ENCODE measurements at regions not wholly inside any gene's neighbourhood (a gene's known extent, or its start where the extent isn't known, plus 50 kb on each side); places are given as distances from the start of the nearest gene placed in this dataset.
"Not testable (repeated sequence)": the region's sequence is repeated elsewhere in the genome, so short reads cannot be mapped to it uniquely, and the experiment has no call there.

- ATAC-seq (ENCODE audit: low read depth) (no peak), DNase-seq (no peak)
- Histone ChIP-seq H3K9me3 (ENCODE audit: control extremely low read depth in 1 of 3, control insufficient read depth in 2 of 3, insufficient read depth in 1 of 3, low read length in 2 of 3) (no peaks in the 10 kb centered on the region), H3K27ac (ENCODE audit: low read length in 2 of 2) (no peak overlapping the region), H3K4me1 (ENCODE audit: control insufficient read depth in 2 of 2, insufficient read depth in 2 of 2, low read length in 2 of 2) (no peaks in the 10 kb centered on the region), H3K79me2 (ENCODE audit: control insufficient read depth, insufficient read depth, low read length) (no peaks in the 10 kb centered on the region), H2AFZ (ENCODE audit: insufficient read depth, low read depth, low read length, poor library complexity, severe bottlenecking) (no peak overlapping the region), H3K36me3 (replicated peaks in 1 of 2; ENCODE audit: control extremely low read depth in 1 of 2, control insufficient read depth in 1 of 2, extremely low read depth in 1 of 2, insufficient read depth in 2 of 2, low read length in 1 of 2) (no peaks in the 10 kb centered on the region), H3K4me3 (ENCODE audit: control extremely low read depth in 1 of 5, extremely low read depth in 1 of 5, insufficient read depth in 1 of 5, low read depth in 2 of 5, low read length in 4 of 5) (no peak overlapping the region), H3K27me3 (replicated peaks in 1 of 4; ENCODE audit: control extremely low read depth in 1 of 4, control insufficient read depth in 3 of 4, insufficient read depth in 4 of 4, low read length in 3 of 4) (no peaks in the 10 kb centered on the region), H4K20me1 (ENCODE audit: control insufficient read depth, insufficient read depth, low read length, poor library complexity, severe bottlenecking) (no peaks in the 10 kb centered on the region), H3K9ac (ENCODE audit: low read length) (no peak overlapping the region), H3K4me2 (replicated peaks; ENCODE audit: low read depth, low read length, poor library complexity, severe bottlenecking) (no peak overlapping the region)
- Mint-ChIP-seq H3K4me1 (no peaks in the 10 kb centered on the region), H3K9me3 (ENCODE audit: insufficient read depth) (peaks cover 2% of the 10 kb centered on the region), H3K27ac (no peak overlapping the region), H3K4me3 (no peak overlapping the region), H3K27me3 (no peaks in the 10 kb centered on the region)
- ChIA-PET POLR2A (no interaction called here), CTCF (no interaction called here)
- intact Hi-C loops (cut with micrococcal nuclease), result no loop called here
- WGBS (ENCODE audit: insufficient coverage), result no CpG with 5 or more reads among the region's 5 CpGs
- TF ChIP-seq CTCF (IDR thresholded peaks at IDR 0.05) (no peak), EZH2 (IDR thresholded peaks at IDR 0.05; ENCODE audit: borderline replicate concordance, insufficient read depth, low read depth, low read length, poor library complexity, severe bottlenecking) (no peak)
Measured at GRCh38 chr13:58376775-58377174, 745.2 kb downstream of the PCDH17 start.

GRCh38 chr13:58379221-58379620 is 747.7 kb downstream of the PCDH17 start:
- H3K4me2 ChIP-seq (replicated peaks; ENCODE audit: low read depth, low read length, poor library complexity, severe bottlenecking), result no peak overlapping the region
- no peak overlapping the region for H3K4me3 ChIP-seq (ENCODE audit: control extremely low read depth in 1 of 5, extremely low read depth in 1 of 5, insufficient read depth in 1 of 5, low read depth in 2 of 5, low read length in 4 of 5)
- WGBS (ENCODE audit: insufficient coverage), result no CpG with 5 or more reads among the region's 1 CpG
- no peak overlapping the region for H3K9ac ChIP-seq (ENCODE audit: low read length)
- no peaks in the 10 kb centered on the region for H3K79me2 ChIP-seq (ENCODE audit: control insufficient read depth, insufficient read depth, low read length)
- H3K27me3 Mint-ChIP-seq, result no peaks in the 10 kb centered on the region
- no peaks in the 10 kb centered on the region for H4K20me1 ChIP-seq (ENCODE audit: control insufficient read depth, insufficient read depth, low read length, poor library complexity, severe bottlenecking)
- ChIA-PET POLR2A (no interaction called here), CTCF (no interaction called here)
- H3K9me3 ChIP-seq (ENCODE audit: control extremely low read depth in 1 of 3, control insufficient read depth in 2 of 3, insufficient read depth in 1 of 3, low read length in 2 of 3), result no peaks in the 10 kb centered on the region
- H2AFZ ChIP-seq (ENCODE audit: insufficient read depth, low read depth, low read length, poor library complexity, severe bottlenecking), result no peak overlapping the region
- intact Hi-C loops (cut with micrococcal nuclease), result no loop called here
- no peaks in the 10 kb centered on the region for H3K4me1 ChIP-seq (ENCODE audit: control insufficient read depth in 2 of 2, insufficient read depth in 2 of 2, low read length in 2 of 2)
- H3K4me3 Mint-ChIP-seq, result no peak overlapping the region
- ATAC-seq (ENCODE audit: low read depth), result no peak
- no peak overlapping the region for H3K27ac ChIP-seq (ENCODE audit: low read length in 2 of 2)
- no peak overlapping the region for H3K27ac Mint-ChIP-seq
- H3K27me3 ChIP-seq (replicated peaks in 1 of 4; ENCODE audit: control extremely low read depth in 1 of 4, control insufficient read depth in 3 of 4, insufficient read depth in 4 of 4, low read length in 3 of 4), result no peaks in the 10 kb centered on the region
- no peak for DNase-seq
- H3K9me3 Mint-ChIP-seq (ENCODE audit: insufficient read depth), result no peaks in the 10 kb centered on the region
- TF ChIP-seq CTCF (IDR thresholded peaks at IDR 0.05) (no peak), EZH2 (IDR thresholded peaks at IDR 0.05; ENCODE audit: borderline replicate concordance, insufficient read depth, low read depth, low read length, poor library complexity, severe bottlenecking) (no peak)
- H3K36me3 ChIP-seq (replicated peaks in 1 of 2; ENCODE audit: control extremely low read depth in 1 of 2, control insufficient read depth in 1 of 2, extremely low read depth in 1 of 2, insufficient read depth in 2 of 2, low read length in 1 of 2), result no peaks in the 10 kb centered on the region
- no peaks in the 10 kb centered on the region for H3K4me1 Mint-ChIP-seq

GRCh38 chr13:58385336-58385735 is 753.8 kb downstream of the PCDH17 start:
- H3K4me2 ChIP-seq (replicated peaks; ENCODE audit: low read depth, low read length, poor library complexity, severe bottlenecking); DNase-seq; H3K9ac ChIP-seq (ENCODE audit: low read length); H3K27me3 ChIP-seq (replicated peaks in 1 of 4; ENCODE audit: control extremely low read depth in 1 of 4, control insufficient read depth in 3 of 4, insufficient read depth in 4 of 4, low read length in 3 of 4); H3K79me2 ChIP-seq (ENCODE audit: control insufficient read depth, insufficient read depth, low read length); H3K4me3 Mint-ChIP-seq; H3K9me3 Mint-ChIP-seq (ENCODE audit: insufficient read depth); H3K4me3 ChIP-seq (ENCODE audit: control extremely low read depth in 1 of 5, extremely low read depth in 1 of 5, insufficient read depth in 1 of 5, low read depth in 2 of 5, low read length in 4 of 5); H3K27me3 Mint-ChIP-seq; CTCF ChIA-PET; POLR2A ChIA-PET; ATAC-seq (ENCODE audit: low read depth); H3K27ac Mint-ChIP-seq; H3K36me3 ChIP-seq (replicated peaks in 1 of 2; ENCODE audit: control extremely low read depth in 1 of 2, control insufficient read depth in 1 of 2, extremely low read depth in 1 of 2, insufficient read depth in 2 of 2, low read length in 1 of 2); H3K9me3 ChIP-seq (ENCODE audit: control extremely low read depth in 1 of 3, control insufficient read depth in 2 of 3, insufficient read depth in 1 of 3, low read length in 2 of 3); H4K20me1 ChIP-seq (ENCODE audit: control insufficient read depth, insufficient read depth, low read length, poor library complexity, severe bottlenecking); H3K4me1 Mint-ChIP-seq; H2AFZ ChIP-seq (ENCODE audit: insufficient read depth, low read depth, low read length, poor library complexity, severe bottlenecking); intact Hi-C loops (cut with micrococcal nuclease); H3K27ac ChIP-seq (ENCODE audit: low read length in 2 of 2); H3K4me1 ChIP-seq (ENCODE audit: control insufficient read depth in 2 of 2, insufficient read depth in 2 of 2, low read length in 2 of 2): not testable (repeated sequence)
- 89% methylated on average over 11 of the region's 18 CpGs for WGBS (ENCODE audit: insufficient coverage)
